Sciatic nerve (tissue), 2 donors: ENCODE measurements at regions not wholly inside any gene's neighbourhood (a gene's known extent, or its start where the extent isn't known, plus 50 kb on each side); places are given as distances from the start of the nearest gene placed in this dataset.

Experiments used
- ATAC-seq: fragments of 200-7000 bp; cut with Tn5 transposase; one replicate; pipeline ENCODE4 v1.9.1; 2020; ENCODE audit warnings: mild to moderate bottlenecking, moderate library complexity
- DNase-seq: peaks from one replicate; pipeline ENCODE4 v3.0.0-alpha.2; 2020; ENCODE audit warnings: low spot score
- intact Hi-C: fragments of 100-400 bp; cut with DNase I; formaldehyde crosslinking; loops from one replicate; pipeline ENCODE4 v1.14.2; 2022
- donor health status: DM: no; HTN: no; CAD: no.
- donor health status: DM: no; HTN: no; CAD: no.

DNA sequence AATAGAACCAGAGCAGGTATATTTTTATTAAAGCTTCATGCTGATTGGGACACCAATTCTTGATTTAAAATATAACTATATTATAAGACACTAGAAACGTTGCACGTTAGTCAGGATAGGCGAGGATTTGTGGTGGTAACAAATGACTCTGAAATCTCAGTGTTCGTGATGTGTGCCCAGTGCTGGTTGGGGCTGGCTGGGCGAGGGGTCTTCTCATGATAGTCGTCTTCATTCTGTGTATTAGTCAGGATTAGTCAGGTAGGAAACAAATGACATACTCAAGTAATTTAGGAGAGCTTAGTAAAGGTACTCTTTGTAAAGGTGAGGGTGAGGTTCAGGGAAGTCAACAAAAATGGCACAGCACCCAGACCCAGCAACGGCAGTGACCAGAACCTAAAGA is 73.9 kb upstream of the HIF1A start:
- no peak for ATAC-seq
- intact Hi-C loops: no loop called here

GRCh38 chr14:61622051-61622450 is 73.3 kb upstream of the HIF1A start:
- ATAC-seq (no peak), DNase-seq (no peak)
- intact Hi-C loops: no loop called here

More for the DNA sequence above, 73.9 kb upstream of the HIF1A start:
- DNase-seq: no peak

DNA sequence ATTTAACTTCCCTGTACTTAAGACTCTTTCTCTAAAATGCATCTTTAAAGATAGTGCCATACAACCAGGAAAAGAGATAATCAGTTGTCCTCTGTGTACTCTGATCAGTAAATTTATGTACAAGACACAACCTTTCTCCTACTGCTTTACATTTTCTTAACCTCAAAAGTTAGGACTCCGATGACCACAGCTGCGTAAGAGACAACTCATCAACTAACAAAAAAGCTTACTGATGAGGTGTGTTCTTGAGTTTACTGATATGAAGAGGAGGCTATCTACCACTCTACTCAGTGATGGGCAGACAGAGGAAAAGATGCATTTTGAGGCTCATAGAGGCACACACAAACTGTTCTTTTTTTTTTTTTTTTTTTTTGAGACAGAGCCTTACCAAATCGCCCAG is 71.4 kb upstream of the HIF1A start:
- DNase-seq: no peak
- no peak for ATAC-seq
- intact Hi-C loops: no loop called here

DNA sequence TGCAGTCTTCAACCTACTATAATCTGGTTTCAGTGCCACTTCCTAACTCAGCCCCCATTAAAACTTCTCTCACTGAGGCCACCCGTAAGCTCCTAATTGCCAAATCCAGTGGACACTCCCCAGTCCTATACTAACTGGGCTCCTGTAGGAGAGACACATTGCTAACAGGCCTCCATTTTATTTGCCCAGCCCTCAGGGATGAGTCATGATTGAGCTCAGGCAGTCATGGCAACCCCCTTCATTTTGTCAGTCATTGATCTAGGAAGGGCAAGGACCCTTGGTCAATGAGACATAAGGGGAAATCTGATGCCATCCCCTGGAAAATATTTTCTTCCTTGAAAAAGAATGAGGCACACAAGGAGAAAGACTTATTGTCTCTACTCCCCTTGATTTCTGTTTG is 70.1 kb upstream of the HIF1A start:
- intact Hi-C loops: no loop called here
- ATAC-seq (no peak), DNase-seq (no peak)

GRCh38 chr14:61627612-61628011 is 67.7 kb upstream of the HIF1A start:
- no peak for ATAC-seq
- intact Hi-C loops: no loop called here

DNA sequence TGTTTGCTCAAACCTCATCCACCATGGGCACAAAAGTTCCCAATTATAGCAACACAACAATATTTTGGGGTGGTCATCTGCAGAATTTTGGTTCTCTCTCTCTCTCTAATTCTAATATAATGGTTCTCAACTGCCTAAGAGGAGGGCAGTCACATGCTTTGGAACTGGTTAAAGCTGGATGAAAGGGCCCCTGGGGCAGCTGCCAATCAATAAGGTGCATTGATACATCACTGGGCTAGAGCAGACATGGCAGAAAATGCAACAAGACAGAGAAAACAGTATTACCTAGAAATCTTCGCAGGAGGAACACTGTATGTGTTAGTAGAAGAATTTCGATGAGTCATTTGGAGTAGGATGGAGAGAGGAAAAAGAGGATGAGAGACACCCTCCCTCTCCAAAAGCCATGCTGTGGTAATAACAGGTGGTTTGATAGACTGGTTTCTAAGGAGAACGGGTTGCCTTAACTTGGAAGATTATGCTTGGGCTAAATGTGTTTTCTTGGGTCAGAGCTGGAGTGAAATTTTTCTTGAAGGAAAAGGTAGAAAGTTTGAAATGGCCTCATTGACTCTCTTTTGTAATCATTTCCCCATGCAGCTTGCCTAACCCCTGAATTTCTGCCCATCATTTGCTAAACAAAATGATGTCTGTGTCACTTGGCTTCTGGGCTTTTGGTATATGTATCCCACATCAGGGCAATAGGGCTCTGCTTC is 67.1 kb upstream of the HIF1A start:
- DNase-seq (no peak), ATAC-seq (no peak)
- intact Hi-C loops: no loop called here

More at GRCh38 chr14:61627612-61628011, 67.7 kb upstream of the HIF1A start:
- no peak for DNase-seq

DNA sequence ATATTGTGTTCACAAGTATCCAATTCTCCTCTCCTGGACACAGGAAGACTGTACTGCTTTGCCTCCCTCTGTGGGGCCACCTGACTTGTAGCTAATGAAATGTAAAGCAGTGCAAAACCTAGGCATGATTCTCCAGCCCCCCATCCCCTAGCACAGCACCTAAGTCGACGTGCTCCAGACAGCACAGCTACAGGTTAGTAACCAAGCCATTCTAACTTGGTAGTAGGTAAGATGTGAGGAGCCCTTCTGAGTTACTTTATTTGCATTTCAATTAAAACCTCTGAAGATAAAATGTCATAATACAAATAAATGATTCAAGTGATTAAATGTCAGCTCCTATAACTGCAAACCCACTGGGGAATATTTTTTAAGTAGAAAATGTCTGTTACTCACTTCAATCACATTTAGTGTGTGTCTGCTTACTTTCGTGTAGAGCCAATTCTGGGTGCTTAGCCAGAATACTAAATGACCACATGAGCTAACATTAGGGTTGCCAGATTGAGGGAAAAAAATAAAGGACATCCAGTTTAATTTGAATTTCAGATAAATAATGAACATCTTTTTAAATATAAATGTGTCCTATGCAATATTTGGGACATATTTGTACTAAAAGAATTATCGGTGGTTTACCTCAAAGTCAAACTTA is 64.8 kb upstream of the HIF1A start:
- ATAC-seq (no peak), DNase-seq (no peak)
- intact Hi-C loops: no loop called here

DNA sequence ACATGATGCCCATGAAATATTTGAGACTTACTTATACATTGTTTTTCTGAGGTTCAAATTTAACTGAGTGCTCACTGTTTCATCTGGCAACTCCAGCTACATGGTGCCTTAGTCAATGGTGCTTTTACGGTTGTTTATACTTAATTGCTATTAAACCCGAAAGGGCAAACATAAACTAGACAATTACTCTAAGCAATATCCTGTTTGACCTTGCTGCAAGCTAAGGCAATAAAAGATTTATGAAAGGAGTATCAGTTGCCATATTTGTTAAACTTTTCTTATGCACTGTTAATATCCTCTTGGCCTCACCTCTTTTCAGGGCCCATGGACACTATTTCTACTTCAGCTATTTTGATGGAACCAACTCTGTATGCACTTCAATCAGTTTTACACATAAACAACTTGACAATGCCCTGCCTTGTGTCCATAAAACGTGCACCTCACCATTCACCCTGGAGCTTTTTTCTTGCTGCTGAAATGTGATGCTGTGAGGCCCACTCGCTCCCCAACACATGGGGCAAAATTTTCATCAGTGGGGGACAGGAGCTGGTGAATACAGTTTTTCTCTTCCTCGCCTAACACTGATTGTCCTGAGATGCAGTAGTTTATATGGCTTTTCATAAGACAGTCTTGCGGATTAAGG is 64.1 kb upstream of the HIF1A start:
- intact Hi-C loops: no loop called here
- ATAC-seq (no peak), DNase-seq (no peak)

DNA sequence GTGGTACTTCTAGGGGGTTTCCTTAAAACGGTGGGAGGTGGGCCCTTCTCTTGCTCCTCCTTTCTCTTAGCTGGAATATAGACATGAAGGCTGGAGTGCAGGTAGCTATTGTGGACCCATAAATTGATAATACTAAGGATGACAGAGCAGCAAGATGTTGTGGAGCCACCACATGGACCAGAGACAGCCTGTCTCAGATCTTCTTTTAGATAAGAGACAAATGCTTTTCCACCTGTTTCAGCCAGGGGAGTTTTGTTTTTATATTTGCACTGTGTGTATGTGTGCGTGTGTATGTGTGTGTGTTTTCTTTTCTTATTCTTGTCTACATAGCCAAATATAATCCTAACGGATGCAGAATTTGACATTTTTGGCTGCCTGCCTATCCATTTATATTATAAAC is 62.9 kb upstream of the HIF1A start:
- no peak for DNase-seq
- ATAC-seq: no peak
- intact Hi-C loops: no loop called here

GRCh38 chr14:61632807-61633206 is 62.5 kb upstream of the HIF1A start:
- ATAC-seq: no peak
- intact Hi-C loops: no loop called here
- DNase-seq: no peak

DNA sequence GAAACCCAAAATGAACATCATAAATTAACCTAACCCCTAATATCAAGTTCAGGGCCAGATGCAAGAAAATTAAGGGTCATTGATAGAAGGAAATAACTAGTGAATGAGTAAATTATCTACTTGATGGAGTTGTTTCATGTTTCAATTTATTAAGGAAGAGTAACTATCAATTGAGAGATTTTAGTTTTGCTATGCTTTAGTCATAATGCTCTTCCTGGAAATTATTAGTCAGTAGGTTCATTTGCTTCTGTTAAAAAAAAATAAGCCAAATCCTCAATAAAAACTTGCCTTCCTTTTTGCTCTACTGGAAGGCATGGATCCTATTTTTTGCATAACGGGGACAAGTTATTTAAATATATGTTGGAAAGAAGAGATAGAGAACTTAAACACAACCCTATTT is 59.0 kb upstream of the HIF1A start:
- ATAC-seq (no peak), DNase-seq (no peak)
- intact Hi-C loops: no loop called here

DNA sequence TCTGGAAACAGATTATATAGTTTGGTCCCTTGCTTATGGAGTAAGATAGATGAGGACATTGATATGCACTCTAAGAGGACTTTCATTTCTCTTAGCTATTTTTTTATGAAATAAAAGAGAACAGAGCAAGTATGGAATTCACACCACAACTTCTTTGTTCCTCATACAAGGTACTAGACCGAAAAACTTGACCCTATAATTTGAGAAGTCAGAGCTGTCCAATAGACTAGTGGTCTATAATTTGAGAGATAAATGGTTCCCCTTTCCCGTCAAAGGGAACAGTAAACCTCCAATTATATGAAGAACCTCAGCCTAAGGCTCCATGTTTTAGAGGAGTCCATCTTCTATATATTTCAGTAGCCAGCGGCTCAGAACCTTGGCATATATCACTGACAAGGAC is 58.5 kb upstream of the HIF1A start:
- no peak for ATAC-seq
- DNase-seq: no peak
- intact Hi-C loops: no loop called here

GRCh38 chr14:61638595-61639387 is 56.5 kb upstream of the HIF1A start:
- intact Hi-C loops: no loop called here
- no peak for ATAC-seq
- no peak for DNase-seq

DNA sequence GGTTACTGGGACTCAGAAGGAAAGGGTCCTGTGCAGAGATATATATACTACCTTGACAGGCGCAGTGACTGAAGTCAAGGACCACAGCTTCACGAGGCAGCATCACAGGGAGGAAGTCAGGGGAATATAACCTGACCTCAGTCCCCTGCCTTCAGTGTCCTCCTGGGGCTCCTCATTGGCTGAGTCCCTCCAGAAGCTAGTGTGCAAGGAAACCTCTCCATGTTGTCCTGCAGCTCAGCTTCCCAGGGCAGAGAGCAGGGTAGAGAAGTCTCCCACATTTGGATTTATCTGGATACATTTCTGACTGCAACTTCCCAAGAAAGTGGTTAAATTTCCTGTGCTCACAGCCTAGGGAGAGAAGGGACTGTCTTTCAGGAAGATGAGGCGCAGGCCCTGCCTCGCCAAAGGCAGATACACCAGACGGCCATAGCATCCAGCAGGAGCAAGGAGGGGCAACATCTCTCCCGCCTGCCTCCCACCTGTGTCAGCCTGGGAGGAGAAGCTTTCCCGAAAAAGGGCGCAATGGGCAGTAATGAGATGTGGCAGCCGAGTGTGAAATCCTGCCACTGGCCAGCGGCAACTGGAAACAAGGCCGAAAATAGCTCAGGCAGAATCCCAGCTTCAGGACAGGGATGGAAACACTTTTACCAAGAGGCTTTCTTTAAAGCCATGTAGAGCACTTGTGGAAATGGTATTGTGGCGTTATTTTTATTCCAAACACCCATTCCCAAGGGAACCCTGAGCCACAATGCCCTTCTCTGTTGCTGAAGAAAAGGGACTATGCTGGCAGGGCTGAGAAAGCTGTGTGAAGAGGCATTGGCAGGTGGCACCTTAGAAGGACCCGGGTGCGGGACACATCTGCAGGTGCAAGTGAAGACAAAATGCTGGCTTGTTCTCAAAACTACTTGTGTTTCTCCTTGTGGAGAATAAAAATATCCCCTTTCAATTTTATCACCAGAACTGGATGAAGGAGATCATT is 54.9 kb upstream of the HIF1A start:
- intact Hi-C loops: no loop called here
- no peak for DNase-seq
- no peak for ATAC-seq

DNA sequence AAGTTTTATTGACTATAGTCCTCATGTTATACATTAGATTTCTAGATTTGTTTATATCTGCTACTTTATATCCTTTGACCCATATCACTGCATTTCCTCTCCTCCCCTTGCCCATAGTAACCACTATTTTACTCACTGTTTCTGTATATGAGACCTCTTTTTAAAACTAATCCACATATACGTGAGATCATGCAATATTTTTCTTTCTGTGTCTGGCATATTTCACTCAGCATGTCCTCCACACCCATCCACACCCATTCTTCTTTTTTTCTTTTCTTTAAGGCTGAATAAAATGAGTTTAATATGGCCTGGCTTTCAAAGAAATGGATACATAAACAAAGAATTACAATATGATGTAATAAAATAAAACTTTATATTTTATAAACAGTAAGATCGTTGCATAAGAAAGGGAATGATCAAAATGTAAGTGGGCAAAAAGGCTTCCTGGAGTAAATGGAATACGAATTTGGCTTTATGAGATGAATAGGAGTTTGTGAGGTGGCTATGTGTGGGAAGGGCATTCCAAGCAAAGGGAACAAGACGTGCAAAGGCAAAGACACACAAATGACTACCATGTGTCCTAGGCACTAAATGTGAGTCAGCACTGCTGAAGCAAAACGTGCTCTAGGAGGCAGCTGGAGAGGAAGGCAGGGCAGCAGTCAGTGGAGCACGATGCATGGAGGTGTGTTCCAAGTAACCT is 53.2 kb upstream of the HIF1A start:
- no peak for ATAC-seq

DNA sequence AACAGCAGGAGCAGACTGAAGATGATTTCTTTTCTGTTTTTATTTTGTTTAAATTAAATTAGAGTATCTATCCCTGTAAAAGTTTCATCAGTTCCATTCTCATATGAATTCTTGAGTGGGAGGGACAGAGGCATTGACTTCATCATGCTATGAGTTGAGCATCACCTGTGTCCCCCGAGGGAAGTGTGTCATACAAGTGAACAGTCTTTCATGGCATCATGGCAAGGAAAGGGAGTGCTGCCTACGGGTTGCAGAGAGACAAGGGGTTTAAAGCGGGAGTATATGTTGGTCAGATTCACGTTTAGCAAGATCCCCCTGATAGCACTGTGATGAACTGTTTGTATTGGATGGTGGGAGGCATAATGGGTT is 52.7 kb upstream of the HIF1A start:
- no peak for ATAC-seq
- no peak for DNase-seq
- intact Hi-C loops: no loop called here

More for the DNA sequence above, 53.2 kb upstream of the HIF1A start:
- intact Hi-C loops: no loop called here
- no peak for DNase-seq

DNA sequence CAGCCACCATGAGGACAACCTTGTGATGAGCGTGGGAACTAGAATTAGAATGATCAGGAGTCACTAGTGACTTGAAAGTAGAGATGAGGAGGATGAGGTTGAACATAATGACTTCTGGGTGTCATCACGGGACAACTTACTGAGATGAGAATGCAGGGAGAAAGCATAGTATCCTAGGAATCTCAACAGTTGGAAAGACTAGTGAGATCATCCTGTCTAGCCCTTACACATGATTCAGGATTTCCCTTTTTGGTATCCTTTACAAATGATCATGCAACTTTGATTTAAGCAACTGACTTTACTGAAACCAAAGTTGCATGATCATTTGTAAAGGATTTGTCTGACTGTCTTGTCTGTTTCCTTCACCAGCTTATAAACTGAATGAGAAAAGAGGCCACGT is 51.8 kb upstream of the HIF1A start:
- DNase-seq (no peak), ATAC-seq (no peak)
- intact Hi-C loops: no loop called here

DNA sequence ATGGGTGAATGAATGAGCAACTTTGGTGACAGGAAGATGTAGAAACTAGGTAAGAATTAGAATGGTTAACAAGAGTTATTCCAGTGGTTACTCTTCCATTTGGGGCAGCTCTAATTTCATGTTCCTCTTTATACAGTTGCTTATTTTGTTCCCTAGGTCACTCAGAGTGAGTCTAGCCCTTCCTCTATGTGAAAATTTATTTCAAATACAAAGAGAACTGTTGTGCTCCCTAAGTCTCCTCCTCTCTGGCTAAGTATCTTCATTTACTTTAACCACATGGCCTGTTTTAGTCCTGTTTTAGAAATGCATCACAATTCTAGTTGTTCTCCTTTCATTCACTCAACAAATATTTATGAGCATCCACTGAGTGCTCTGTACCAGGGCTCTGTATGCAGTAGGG is 51.1 kb upstream of the HIF1A start:
- DNase-seq: no peak
- ATAC-seq: peak; percentile 38
- intact Hi-C loops: no loop called here
